ENCODE measurements at regions not wholly inside any gene's neighbourhood (a gene's known extent, or its start where the extent isn't known, plus 50 kb on each side); places are given as distances from the start of the nearest gene placed in this dataset.

GRCh38 chr6:28814032-28814976 lies 109.5 kb downstream of the TRIM27 start (continued):
- TF ChIP-seq OVOL2 (CRISPR knock-in tag; IDR thresholded peaks at IDR 0.05; ENCODE audit: borderline replicate concordance) (no peak), E2F4 (CRISPR knock-in tag; IDR thresholded peaks at IDR 0.05; ENCODE audit: borderline replicate concordance, low read depth) (no peak), NFATC4 (CRISPR knock-in tag; IDR thresholded peaks at IDR 0.05) (no peak), ZBTB21 (CRISPR knock-in tag; IDR thresholded peaks at IDR 0.05; ENCODE audit: borderline replicate concordance) (no peak), NFE2L1 (CRISPR knock-in tag; IDR thresholded peaks at IDR 0.05) (no peak), ATF6 (CRISPR knock-in tag; IDR thresholded peaks at IDR 0.05) (no peak), ZNF317 (CRISPR knock-in tag; IDR thresholded peaks at IDR 0.05; ENCODE audit: borderline replicate concordance, low read depth) (no peak), FOXP4 (CRISPR knock-in tag; IDR thresholded peaks at IDR 0.05) (peak; percentile 49; the same call in 1 of the 2 replicates), MYBL2 (CRISPR knock-in tag; IDR thresholded peaks at IDR 0.05) (no peak), ZNF425 (CRISPR knock-in tag; conservative IDR thresholded peaks at IDR 0.05) (no peak), SMAD4 (CRISPR knock-in tag; IDR thresholded peaks at IDR 0.05) (no peak), AR (CRISPR knock-in tag; IDR thresholded peaks at IDR 0.05) (no peak), ZNF138 (CRISPR knock-in tag; conservative IDR thresholded peaks at IDR 0.05) (no peak)

- H3K4me1 Mint-ChIP-seq: peaks cover 58% of the 10 kb centered on the region
- ATAC-seq: peak; percentile 40
- H3K27ac Mint-ChIP-seq: no peak overlapping the region
- peaks cover 92% of the 10 kb centered on the region for H3K27me3 Mint-ChIP-seq (ENCODE audit: low read depth)
- peak overlapping the region; percentile 77 for H3K4me3 Mint-ChIP-seq
- ChIA-PET CTCF (interaction anchor here (1.5 to 1.9 kb wide), 3 partner anchors 22 to 47 kb away, joined by 4 to 16 read pairs (median 4); no protein-coding TSS in a partner anchor), POLR2A (no interaction called here)
- DNase-seq (ENCODE audit: low spot score): no peak
- H3K36me3 Mint-ChIP-seq: no peaks in the 10 kb centered on the region
- H3K9me3 Mint-ChIP-seq: no peaks in the 10 kb centered on the region
- TF ChIP-seq ESRRA (CRISPR knock-in tag; IDR thresholded peaks at IDR 0.05; ENCODE audit: borderline replicate concordance) (no peak), ZBTB43 (CRISPR knock-in tag; IDR thresholded peaks at IDR 0.05) (no peak), ZNF416 (CRISPR knock-in tag; IDR thresholded peaks at IDR 0.05) (no peak), AFF4 (CRISPR knock-in tag; IDR thresholded peaks at IDR 0.05; ENCODE audit: borderline replicate concordance) (no peak)
Observed at GRCh38 chr6:28816339-28816908, 107.4 kb downstream of the TRIM27 start.

Data from WTC11 (cell line).